HG03280 (cell line): ENCODE measurements at regions not wholly inside any gene's neighbourhood (a gene's known extent, or its start where the extent isn't known, plus 50 kb on each side); places are given as distances from the start of the nearest gene placed in this dataset.
"Not testable (repeated sequence)": the region's sequence is repeated elsewhere in the genome, so short reads cannot be mapped to it uniquely, and the experiment has no call there.

ENCODE experiments used
- ATAC-seq: cut with Tn5 transposase; IDR thresholded peaks from one replicate; pipeline ENCODE4 v1.9.1; 2021; ENCODE audit warnings: mild to moderate bottlenecking, moderate library complexity; ENCODE audit not compliant: unreplicated experiment

DNA sequence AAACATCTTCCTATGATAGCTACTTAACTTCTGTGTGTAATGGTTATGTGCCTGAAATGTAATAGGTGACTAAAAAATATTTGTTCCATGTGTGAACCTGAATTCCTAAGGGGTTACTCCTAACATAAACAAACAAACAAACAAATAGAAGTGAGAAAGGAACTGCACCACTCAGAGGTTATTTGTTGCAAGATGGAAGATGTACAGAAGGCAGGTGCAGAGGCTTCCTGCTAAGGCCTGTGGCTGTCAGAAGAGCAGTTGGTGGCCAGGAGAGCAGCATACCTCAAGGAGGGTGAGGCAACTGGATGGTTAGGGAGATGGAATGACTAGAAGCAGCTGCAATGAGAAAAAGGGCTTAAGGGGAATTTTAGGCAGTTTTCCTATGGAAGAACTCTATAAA, 940.6 kb downstream of the TTLL7 start:
- no peak for ATAC-seq

DNA sequence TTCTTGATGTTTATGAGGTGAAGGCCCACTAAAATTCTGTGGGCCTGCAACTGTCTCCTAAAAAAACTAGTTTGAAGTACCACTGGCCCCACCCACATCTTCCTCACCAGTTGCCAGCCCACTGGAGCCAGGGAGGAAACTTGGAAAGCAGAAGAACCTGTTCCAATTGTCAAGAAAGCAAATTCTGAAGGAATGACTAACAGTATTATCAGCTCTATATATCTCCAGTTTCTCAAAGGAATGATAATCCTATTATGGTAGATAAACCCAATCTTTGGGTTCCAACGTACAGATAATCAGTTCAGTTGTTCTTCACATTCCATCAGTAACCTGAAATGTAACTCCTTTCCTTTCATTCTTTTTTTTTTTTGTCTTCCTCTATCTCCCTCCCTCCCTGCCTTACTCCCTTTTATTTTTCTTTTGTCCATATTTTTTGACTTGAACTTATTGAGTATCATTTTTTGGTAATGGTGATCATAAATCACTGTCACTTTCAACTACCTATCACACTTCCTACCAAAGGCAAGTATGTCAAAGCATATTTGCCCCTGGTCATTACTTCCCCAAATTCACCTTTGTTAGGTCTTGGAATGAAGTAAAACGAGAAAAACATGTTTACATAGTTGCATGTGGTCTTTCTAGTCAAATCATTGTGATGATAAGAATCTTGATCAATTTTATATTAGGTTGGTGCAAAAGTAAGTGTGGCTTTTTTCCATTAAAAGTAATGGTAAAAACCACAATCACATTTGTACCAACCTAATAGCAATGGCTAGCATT, 943.4 kb downstream of the TTLL7 start:
- no peak for ATAC-seq

DNA sequence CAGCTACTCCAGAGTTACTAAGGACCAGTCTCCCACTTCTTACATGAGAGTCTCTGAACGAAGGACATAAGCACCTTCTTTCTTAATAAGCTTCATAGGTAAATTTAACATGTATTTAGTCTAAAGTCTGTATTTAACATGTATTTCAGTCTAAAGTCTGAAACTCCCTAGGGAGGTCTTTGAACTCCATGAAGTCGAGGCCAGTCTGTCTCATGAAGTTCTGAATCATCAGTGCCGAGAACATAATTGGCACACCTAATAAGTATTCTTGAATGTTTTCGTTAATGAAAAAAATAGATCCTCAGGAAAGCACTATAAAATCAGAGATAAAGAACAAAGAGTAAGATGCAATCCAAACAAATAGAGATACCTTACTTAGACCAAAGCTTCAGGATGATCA, 945.5 kb downstream of the TTLL7 start:
- ATAC-seq = no peak

DNA sequence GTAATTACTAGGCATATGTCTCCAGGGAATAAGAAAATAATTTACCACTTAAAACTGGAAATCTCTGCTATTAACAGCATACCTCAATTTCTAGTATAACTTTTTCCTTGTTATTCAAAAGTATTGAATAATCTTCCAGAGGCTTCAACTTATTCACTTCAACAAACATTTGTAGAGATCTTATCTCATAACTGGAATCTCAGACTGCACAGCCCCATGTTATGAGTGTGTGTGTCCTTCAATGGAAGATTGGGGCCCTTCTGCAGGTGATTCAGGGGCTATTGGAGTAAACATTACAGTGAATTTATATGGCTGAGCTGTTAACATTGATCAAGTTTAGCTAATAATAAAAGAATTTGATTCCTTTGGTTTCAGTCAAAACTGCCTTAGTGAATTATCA, 946.1 kb downstream of the TTLL7 start:
- no peak for ATAC-seq

DNA sequence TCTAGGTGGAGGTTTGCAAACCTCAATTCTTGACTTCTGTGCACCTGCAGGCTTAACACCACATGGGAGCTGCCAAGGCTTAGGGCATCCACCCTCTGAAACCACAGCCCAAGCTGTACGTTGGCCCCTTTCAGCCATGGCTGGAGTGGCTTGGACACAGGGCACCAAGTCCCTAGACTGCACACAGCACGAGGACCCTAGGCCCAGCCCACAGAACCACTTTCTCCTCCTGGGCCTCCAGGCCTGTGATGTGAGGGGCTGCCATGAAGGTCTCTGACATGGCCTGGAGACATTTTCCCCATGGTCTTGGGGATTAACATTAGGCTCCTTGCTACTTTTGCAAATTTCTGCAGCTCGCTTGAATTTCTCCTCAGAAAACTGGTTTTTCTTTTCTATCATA, 947.9 kb downstream of the TTLL7 start:
- ATAC-seq = not testable (repeated sequence)

DNA sequence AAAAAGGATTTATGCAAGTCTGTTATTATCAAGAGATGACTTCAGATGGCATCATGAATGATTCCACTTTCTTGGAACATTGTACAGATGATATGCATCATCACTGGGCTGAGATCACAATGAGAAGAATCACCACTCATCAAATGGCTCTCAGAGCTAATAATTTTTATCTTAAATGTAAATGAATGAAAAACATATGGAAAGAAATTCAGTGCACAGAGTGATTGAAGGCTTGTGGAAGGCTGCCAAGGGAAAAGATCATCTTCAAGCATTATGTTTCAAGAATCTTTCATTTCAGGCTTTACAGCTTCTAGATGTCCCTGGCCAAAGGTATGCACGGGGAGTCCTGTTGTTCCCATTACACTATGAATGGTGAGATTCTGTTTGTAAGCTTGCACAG, 955.7 kb downstream of the TTLL7 start:
- ATAC-seq = no peak

DNA sequence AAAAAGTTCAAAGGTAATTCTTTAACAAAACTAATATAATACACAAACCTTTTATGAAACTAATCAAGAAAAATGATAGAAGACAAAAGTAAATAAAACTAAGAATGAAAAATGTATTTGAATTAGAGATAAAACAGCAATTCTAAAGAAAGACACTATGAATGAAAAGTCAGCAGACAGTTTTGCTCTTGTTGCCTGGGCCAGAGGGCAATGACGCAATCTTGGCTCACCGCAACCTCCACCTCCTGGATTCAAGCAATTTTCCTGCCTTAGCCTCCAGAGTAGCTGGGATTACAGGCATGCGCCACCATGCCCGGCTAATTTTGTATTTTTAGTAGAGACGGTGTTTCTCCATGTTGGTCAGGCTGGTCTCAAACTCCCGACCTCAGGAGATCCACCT, 959.8 kb downstream of the TTLL7 start:
- ATAC-seq = not testable (repeated sequence)

DNA sequence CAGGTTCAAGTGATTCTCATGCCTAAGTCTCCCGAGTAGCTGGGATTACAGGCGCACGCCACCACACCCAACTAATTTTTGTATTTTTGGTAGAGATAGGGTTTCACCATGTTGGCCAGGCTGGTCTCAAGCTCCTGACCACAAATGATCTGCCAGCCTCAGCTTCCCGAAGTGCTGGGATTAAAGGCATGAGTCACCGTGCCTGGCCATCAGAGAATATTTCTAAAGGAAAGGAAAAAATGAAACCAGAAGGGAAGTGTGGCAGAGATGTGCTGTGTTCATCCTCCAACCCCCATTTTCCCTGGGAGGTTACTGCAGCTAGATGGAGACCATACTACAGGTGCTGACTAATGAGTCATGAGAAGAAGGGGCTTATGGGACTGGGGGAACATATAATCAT, 964.1 kb downstream of the TTLL7 start:
- no peak for ATAC-seq

DNA sequence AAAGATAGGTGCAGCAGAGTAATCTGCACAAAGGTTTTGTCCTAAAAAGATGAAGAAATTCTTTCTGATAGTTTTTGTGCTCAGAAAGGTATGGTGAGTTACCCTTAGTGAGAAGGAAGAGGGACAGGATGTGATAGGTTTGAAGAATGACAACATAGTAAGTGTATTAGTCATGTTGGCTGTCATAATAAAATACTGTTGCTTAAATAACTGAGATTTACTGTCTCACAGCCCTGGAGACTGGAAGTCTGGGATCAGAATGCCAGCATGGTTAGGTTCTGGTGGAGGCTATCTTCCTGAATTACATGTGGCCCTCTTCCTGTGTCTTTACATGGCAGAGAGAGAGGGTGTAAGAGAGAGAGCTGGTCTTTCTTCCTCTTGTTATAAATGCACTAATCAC, 965.2 kb downstream of the TTLL7 start:
- ATAC-seq = no peak

DNA sequence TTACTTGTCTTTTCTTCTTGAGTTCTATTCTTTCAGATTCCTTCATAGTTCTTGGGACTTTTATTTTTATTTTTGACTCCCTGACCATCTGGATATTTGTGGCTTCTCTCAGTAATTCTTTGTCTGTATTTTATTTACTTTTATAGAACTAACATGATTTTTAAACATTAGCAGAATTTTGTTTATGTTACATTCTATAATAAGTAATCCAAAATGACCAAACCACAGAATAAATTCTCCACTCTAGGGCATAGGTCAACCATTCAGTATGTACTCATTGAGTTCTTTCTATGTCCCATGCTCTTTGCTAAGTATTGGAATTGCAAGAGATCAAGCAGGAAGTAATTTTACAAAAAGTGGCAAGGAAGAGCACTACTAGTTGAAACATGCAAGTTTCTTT, 969.0 kb downstream of the TTLL7 start:
- ATAC-seq = no peak

DNA sequence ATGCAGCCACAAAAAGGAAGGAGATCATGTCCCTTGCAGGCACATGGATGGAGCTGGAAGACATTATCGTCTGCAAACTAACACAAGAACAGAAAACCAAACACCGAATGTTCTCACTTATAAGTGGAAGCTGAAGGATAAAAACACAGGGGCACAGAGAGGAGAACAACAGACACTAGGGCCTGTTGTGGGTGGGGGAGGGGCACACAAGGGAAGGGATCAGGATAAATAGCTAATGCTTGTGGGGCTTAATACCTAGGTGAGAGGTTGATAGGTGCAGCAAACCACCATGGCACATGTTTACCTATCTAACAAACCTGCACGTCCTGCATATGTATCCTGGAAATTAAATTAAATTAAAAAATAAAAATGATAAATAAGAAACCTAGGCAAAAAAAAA, 969.9 kb downstream of the TTLL7 start:
- no peak for ATAC-seq

DNA sequence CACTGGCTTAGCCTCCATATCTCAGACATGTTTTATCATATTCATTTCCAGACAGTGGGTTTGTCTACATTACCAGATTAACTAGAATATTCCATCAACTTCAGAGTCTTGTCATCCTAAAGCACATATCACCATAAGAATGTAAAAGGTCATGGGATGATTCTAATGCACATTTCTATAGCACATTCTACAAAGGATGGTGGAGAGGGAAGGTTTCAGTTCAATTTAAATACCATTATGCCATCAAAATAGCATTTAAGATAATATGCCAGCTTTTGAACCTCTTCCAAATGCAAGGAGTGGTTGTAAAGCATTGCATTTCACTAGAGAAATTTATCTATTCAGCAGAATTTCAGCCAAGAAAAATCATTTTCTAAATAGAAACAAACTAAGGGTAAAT, 970.5 kb downstream of the TTLL7 start:
- ATAC-seq = no peak

DNA sequence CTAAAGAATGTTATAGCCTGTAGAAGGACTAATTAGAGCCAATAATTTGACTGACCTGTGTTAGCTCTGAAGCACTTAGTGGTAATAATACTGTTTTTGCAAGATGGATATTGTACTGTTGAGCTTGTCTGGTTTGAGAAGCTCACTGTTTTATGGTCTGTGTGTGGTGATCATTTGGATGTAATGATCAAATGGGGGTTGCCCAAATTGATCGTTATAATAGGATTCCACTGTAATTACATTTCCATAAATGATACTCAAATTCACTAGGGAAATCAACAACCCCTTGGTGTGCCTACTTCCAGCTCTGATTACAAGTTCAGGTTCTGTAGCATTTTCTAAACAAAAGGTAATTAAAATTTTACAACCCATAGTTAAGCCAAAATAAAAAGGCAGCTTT, 971.4 kb downstream of the TTLL7 start:
- ATAC-seq = no peak

DNA sequence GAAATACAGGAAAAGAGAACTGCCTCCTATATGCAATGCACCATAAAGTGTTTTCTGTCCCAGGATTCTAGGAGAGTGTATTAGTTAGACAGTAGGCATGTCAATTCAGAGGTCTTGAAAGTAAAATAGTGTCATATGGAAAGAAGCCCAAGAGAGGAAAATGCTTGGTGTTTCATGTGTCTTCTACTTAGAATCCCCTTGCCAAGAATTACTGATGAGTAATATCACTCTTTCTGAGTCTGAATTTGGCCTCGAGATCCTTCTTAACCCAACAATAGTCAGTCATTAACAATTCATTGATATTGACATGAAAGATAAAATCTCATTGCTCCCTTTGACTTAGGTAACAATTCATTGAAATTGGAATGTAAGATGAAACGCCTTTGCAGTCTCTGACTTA, 972.2 kb downstream of the TTLL7 start:
- no peak for ATAC-seq

DNA sequence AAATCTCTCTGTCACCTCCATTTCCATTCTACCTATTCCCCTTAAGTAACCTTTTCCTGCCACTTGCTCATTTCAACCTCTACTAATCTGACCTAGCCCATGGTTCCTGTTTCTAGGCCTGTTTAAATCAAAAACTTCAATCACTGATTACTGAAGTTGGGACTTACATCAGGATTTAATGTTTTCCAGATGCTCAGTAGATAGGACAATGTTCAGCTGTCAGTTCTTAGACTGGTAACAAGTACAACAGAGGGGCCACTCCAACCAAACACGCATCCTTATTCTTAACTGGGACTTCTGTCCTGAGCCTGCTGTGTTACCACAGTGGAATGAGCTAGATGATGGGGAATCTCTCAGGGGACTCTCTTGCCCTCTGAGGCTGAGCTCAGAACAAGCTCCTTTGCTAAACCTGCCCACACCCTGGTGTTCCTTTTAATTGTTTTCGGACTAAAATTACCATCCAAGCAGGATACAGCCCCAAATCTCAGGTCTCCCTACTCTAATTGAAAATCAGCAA, 974.6 kb downstream of the TTLL7 start:
- ATAC-seq = no peak

DNA sequence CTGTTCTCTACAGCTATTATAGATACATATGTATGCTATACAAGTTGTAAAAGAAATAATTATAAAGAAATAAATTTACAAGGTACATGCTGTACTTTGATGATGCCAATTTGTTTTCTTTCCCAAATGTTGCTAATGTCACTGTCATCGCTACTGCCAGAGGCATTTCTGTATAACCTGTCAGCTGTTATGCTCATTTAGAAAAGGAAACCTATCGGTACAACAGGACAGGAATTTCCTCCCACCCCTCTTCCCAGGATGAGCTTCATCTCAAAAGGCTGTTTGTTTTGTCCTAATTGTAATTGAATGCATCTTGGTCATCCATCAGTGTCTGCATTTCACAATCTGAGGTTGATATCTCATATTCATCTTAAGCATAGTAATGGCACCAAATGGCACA, 975.7 kb downstream of the TTLL7 start:
- no peak for ATAC-seq

DNA sequence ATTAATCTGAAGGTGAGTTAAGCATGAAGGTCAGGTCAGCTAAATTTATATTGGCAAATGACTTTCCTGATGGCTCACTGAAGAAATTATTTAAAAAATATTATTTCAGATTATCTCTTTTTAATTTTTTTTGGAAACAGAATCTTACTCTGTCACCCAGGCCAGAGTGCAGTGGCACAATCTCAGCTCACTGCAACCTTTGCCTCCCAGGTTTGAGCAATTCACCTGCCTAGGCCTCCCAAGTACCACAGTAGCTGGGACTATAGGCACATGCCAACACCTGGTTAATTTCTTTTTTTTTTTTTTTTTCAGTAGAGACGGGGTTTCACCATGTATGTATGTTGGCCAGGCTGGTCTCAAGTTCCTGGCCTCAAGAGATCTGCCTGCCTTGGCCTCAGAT, 976.7 kb downstream of the TTLL7 start:
- ATAC-seq = no peak

DNA sequence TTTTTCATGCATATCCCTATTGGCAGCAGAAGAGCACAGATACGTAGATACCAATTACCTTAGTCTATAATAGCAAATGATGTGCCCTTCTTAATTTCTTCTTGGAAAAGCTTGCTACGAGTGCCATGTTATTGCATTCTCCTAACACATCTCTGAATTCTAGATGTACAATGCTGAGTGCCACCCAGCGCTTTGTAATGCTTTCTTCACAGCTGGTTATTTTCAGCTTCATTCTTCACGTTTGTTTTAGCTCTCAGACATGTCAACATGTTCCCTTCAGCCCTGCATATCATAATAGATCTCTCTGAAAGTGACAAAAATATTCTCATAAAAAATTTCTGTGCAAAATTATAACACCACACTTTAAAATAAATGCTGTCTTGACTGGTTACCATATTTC, 981.2 kb downstream of the TTLL7 start:
- ATAC-seq = no peak

DNA sequence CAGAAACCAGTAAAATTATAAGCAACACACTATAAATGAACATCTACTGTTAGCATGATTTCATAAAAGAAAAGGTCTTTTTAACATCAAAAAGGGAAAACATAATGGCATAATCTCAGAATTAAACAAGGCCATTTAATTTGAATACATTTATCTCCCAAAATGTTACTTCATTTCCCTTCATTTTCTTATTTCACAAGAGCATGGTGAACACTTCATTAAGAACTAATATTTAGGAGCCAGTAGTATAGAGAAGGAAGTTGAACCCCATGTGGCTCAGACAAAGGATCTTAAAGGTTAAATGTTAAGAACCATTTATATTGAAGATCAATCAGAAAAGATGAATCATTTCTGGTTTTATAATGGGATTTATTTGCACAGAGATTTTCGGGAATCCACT, 981.7 kb downstream of the TTLL7 start:
- no peak for ATAC-seq

DNA sequence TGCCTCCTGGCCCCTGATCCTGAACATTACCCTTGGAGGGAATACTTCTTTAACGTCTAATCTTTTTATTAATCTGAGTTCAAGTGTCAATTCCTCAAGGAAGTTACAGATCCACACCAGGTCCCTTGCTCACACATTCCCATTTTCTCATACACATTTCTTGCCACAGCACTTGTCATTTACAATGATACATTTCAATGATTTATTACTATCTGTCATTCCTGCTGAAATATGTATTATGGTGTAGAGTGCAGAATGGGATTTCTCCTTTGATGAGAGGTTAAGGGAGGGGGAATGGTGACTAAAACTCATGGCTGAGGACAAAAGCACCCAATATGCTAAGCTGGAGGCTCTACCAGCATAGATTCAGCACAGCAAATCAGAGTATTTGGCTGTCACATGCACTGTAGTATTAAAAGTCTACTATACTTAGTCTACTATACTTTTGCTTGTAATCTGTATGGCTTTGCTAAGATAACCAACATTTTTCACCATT, 982.5 kb downstream of the TTLL7 start:
- ATAC-seq = no peak

DNA sequence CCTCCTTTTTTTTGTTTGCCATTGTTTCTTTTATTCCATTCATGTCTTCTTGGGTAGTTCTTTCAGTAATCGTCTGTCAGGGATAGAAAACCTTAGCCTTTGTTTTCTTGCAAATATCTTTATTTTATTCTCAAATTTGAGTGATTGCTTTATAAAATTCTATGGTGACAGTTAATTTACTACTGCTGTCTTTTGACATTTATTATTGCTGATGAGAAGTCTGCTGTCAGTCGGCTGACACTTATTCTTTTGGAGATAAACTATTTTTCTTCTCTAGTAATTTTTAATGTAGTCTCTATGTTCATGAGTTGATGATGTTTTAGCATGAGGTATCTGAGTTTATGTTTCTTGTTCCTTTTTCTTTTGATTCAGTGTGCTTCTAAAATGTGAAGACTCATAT, 983.8 kb downstream of the TTLL7 start:
- no peak for ATAC-seq

DNA sequence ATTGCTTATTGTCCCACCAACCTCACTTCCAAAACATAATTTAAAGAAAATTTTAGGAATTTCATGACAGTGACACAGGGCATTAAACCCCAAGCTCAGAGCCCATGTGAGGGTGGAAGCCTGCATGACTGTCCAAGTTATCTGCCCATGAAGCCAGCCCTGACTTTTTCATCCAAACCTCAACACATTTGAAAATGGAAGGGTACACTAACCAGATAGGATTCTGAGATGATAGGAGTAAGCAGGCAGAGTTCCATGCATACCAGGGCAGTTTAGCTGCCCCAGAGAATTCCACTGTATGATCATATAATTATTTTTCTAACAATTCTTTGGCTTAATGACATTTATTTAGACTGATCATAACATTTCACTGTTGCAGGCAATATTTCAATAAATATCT, 986.0 kb downstream of the TTLL7 start:
- no peak for ATAC-seq

DNA sequence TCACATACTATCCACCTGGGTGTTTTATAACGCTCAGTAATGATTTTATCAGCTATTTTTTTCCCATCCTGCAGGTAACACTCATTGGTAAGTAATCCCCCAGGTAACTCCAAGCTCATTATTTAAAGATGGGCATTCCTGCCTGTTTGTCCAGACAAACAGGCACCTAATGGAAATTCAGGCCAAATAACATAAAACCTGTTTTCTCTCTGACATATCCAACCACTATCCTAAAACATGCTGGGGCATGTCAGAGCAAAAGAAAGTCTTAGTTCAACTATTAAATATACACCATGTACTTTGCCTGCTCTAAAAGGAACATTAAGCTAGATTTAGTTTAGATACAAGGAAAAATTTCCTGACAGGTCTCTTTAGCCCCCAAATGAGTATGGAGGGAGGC, 987.7 kb downstream of the TTLL7 start:
- no peak for ATAC-seq
